ENCODE measurements at regions not wholly inside any gene's neighbourhood (a gene's known extent, or its start where the extent isn't known, plus 50 kb on each side); places are given as distances from the start of the nearest gene placed in this dataset.

DNA sequence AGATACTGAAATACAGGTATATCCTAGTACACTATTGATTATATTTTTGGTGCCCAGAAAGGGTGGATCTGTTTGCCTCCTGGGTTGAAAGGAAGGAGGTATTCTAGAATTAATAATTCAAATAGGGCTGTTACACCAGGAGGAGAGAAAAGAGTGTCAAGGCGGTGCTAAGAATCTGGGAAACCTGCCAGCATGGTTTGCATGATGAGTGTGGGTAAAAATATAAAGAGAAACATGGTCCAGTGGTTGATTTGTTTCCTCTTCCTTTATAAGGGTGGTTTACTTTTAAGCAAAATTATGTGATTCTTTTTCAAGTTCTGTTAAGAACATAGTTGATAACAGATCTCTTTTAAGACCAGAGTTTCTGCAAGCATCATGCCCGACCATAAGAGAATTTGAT, 69.4 kb upstream of the NFIB start:
- TF ChIP-seq, protein P1, sequence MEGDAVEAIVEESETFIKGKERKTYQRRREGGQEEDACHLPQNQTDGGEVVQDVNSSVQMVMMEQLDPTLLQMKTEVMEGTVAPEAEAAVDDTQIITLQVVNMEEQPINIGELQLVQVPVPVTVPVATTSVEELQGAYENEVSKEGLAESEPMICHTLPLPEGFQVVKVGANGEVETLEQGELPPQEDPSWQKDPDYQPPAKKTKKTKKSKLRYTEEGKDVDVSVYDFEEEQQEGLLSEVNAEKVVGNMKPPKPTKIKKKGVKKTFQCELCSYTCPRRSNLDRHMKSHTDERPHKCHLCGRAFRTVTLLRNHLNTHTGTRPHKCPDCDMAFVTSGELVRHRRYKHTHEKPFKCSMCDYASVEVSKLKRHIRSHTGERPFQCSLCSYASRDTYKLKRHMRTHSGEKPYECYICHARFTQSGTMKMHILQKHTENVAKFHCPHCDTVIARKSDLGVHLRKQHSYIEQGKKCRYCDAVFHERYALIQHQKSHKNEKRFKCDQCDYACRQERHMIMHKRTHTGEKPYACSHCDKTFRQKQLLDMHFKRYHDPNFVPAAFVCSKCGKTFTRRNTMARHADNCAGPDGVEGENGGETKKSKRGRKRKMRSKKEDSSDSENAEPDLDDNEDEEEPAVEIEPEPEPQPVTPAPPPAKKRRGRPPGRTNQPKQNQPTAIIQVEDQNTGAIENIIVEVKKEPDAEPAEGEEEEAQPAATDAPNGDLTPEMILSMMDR (IDR thresholded peaks at IDR 0.05; ENCODE audit: insufficient read depth, low read depth, low read length): no peak
- no peak for TF ChIP-seq EZH2 (IDR thresholded peaks at IDR 0.05; ENCODE audit: insufficient read depth, low read length)
